K562 (cell line): ENCODE measurements at regions not wholly inside any gene's neighbourhood (a gene's known extent, or its start where the extent isn't known, plus 50 kb on each side); places are given as distances from the start of the nearest gene placed in this dataset.

ENCODE experiments used
- ATAC-seq: fragments of 200-7000 bp; cut with Tn5 transposase; 3 replicates; pipeline ENCODE4 v1.9.1; 2020; ENCODE audit warnings: moderate library complexity
- BruUV-seq: library from RNA; stranded (reverse); fragments of 400-500 nt; replicated peaks from 2 replicates; lab custom pipeline; 2021; lab: Mats Ljungman, UMichigan
- CTCF ChIA-PET: fragments of 300-600 bp; formaldehyde crosslinking; extraction: SDS; loops from one replicate; lab custom pipeline; 2021; ENCODE audit warnings: low intra/inter-chr PET ratio; lab: Yijun Ruan, JAX
- POLR2A ChIA-PET: fragments of 300-600, 350-650 bp; sonication (Branson Sonifier 250); formaldehyde crosslinking; extraction: SDS; loops from one replicate; lab custom pipeline; 2021; ENCODE audit warnings: antibody characterized with exemption, inconsistent platforms; lab: Yijun Ruan, JAX
- DNase-seq, 4 experiments: peaks; one replicate each; pipeline versions ENCODE4 v3.0.0 to v3.0.0-alpha.2; 2011 to 2018; ENCODE audit warnings: low spot score in 3 of 4, mixed read lengths in 3 of 4; ENCODE audit errors: extremely low read depth in 1 of 4
- FAIRE-seq: peaks from 2 replicates; lab custom pipeline; 2011; peaks lifted over from hg19 to GRCh38; lab: Jason Lieb, UNC
- H2AFZ ChIP-seq: 2 replicates; pipeline ENCODE4 v1.6.0; 2011; ENCODE audit warnings: low read depth, low read length, control low read depth, inconsistent platforms
- H3K27ac ChIP-seq: fragments of 200-600 bp; 3 replicates; pipeline ENCODE4 v1.8.0; 2011; ENCODE audit warnings: low read depth, mild to moderate bottlenecking, control low read depth, inconsistent platforms, low read length, moderate library complexity, mixed read lengths; ENCODE audit errors: extremely low read depth
- H3K27me3 ChIP-seq, 2 experiments: fragments of 300-600 bp in 1 of 2; 2 replicates in 1 of 2; 3 replicates in 1 of 2; pipeline versions ENCODE4 v1.6.0 to v1.8.0; 2011; ENCODE audit warnings: inconsistent platforms in 2 of 2, low read length in 2 of 2, mild to moderate bottlenecking in 1 of 2, mixed read lengths in 1 of 2, moderate library complexity in 1 of 2; ENCODE audit not compliant: control insufficient read depth in 2 of 2, insufficient read depth in 2 of 2
- H3K36me3 ChIP-seq: fragments of 300-600 bp; 3 replicates; pipeline ENCODE4 v1.8.0; 2011; ENCODE audit warnings: mild to moderate bottlenecking, low read length, inconsistent platforms; ENCODE audit not compliant: control insufficient read depth, insufficient read depth
- H3K4me1 ChIP-seq, 2 experiments: fragments of 200-600 bp in 1 of 2; replicated peaks in 1 of 2; 2 replicates in 1 of 2; 3 replicates in 1 of 2; pipeline versions ENCODE4 v1.5.1 to v1.8.0; 2011; ENCODE audit warnings: inconsistent platforms in 2 of 2, low read length in 2 of 2, mild to moderate bottlenecking in 1 of 2, mixed read lengths in 1 of 2, moderate library complexity in 1 of 2; ENCODE audit not compliant: control insufficient read depth in 2 of 2, insufficient read depth in 2 of 2
- H3K4me2 ChIP-seq: 2 replicates; pipeline ENCODE4 v1.6.1; 2011; ENCODE audit warnings: low read length, control low read depth, inconsistent platforms, mixed read lengths; ENCODE audit not compliant: insufficient read depth
- H3K4me3 ChIP-seq: fragments of 200-600 bp; sonication (generic), shearing (Covaris generic); 2 replicates; pipeline ENCODE4 v1.5.1; 2016; ENCODE audit warnings: control low read depth, inconsistent platforms
- H3K79me2 ChIP-seq: fragments of 200-600 bp; 3 replicates; pipeline ENCODE4 v1.8.0; 2011; ENCODE audit warnings: low read length, inconsistent platforms; ENCODE audit not compliant: control insufficient read depth, insufficient read depth
- H3K9ac ChIP-seq, 2 experiments: 2 replicates each; pipeline versions ENCODE4 v1.6.0 to v1.6.1; 2011; ENCODE audit warnings: low read depth in 2 of 2, low read length in 2 of 2, control low read depth in 1 of 2, inconsistent platforms in 1 of 2, mild to moderate bottlenecking in 1 of 2, mixed read lengths in 1 of 2; ENCODE audit not compliant: insufficient read depth in 1 of 2
- H3K9me1 ChIP-seq: one replicate; pipeline ENCODE4 v1.6.0; 2011; ENCODE audit warnings: inconsistent platforms, mild to moderate bottlenecking, low read length, moderate library complexity; ENCODE audit not compliant: control insufficient read depth, insufficient read depth
- H3K9me3 ChIP-seq: replicated peaks from 2 replicates; pipeline ENCODE4 v1.5.1; 2011; ENCODE audit warnings: low read depth, low read length, inconsistent platforms; ENCODE audit not compliant: control insufficient read depth, insufficient read depth
- H4K20me1 ChIP-seq: replicated peaks from 2 replicates; pipeline ENCODE4 v1.6.1; 2011; ENCODE audit warnings: low read length, inconsistent platforms, mixed read lengths; ENCODE audit not compliant: control insufficient read depth, insufficient read depth
- ARID2 ChIP-seq: fragments of 450-650 bp; IDR thresholded peaks from 2 replicates; pipeline ENCODE4 v1.6.1; 2017; ENCODE audit warnings: antibody characterized with exemption, mild to moderate bottlenecking
- ATF1 ChIP-seq, 2 experiments: fragments of 450-650 bp in 1 of 2; IDR thresholded peaks; 2 replicates each; pipeline ENCODE4 v1.6.1; 2016; ENCODE audit warnings: missing compliant biosample characterization in 1 of 2, missing genetic modification characterization in 1 of 2
- ATF2 ChIP-seq: sonication (generic); formaldehyde crosslinking; IDR thresholded peaks from 2 replicates; pipeline ENCODE4 v1.8.1; 2022; ENCODE audit warnings: missing genetic modification reagents
- CEBPG ChIP-seq, 3 experiments: fragments of 200-800 bp in 1 of 3; sonication (Bioruptor generic) in 1 of 3; sonication (generic) in 1 of 3; formaldehyde crosslinking in 1 of 3; IDR thresholded peaks in 2 of 3; conservative IDR thresholded peaks in 1 of 3; 2 replicates each; pipeline versions ENCODE4 v1.6.1 to v1.8.0; 2016 to 2022; ENCODE audit warnings: missing compliant biosample characterization in 2 of 3, missing genetic modification characterization in 2 of 3, mild to moderate bottlenecking in 1 of 3, missing genetic modification reagents in 1 of 3
- EHMT2 ChIP-seq: fragments of 450-650 bp; IDR thresholded peaks from 2 replicates; pipeline ENCODE4 v1.6.1; 2018; ENCODE audit warnings: antibody characterized with exemption
- ETV1 ChIP-seq: fragments of 450-650 bp; conservative IDR thresholded peaks from 2 replicates; pipeline ENCODE4 v1.6.1; 2016; ENCODE audit warnings: missing genetic modification characterization, control low read depth, low read depth, missing compliant biosample characterization
- GTF2B ChIP-seq: IDR thresholded peaks from 2 replicates; pipeline ENCODE4 v1.6.1; 2011; ENCODE audit not compliant: insufficient read length; ENCODE audit errors: extremely low read depth
- HDAC1 ChIP-seq, 2 experiments: fragments of 450-650 bp; IDR thresholded peaks; 2 replicates each; pipeline ENCODE4 v1.6.1; 2016 to 2017; ENCODE audit warnings: inconsistent platforms in 1 of 2, mild to moderate bottlenecking in 1 of 2, moderate library complexity in 1 of 2
- IRF1 ChIP-seq: sonication (generic); formaldehyde crosslinking; IDR thresholded peaks from 2 replicates; pipeline ENCODE4 v1.8.0; 2022; ENCODE audit warnings: missing genetic modification reagents, mild to moderate bottlenecking, borderline replicate concordance
- MCM3 ChIP-seq: fragments of 450-650 bp; IDR thresholded peaks from 2 replicates; pipeline ENCODE4 v1.6.1; 2016
- OTX1 ChIP-seq: fragments of 450-650 bp; formaldehyde crosslinking; IDR thresholded peaks from 2 replicates; pipeline ENCODE4 v1.4.0; 2022; ENCODE audit warnings: mild to moderate bottlenecking
- RFX7 ChIP-seq: fragments of 250-450 bp; sonication (Bioruptor Pico); IDR thresholded peaks from 2 replicates; pipeline ENCODE4 v1.5.1; 2021; ENCODE audit warnings: mild to moderate bottlenecking
- TCF7 ChIP-seq: sonication (generic); IDR thresholded peaks from 2 replicates; pipeline ENCODE4 v1.6.1; 2016; ENCODE audit warnings: antibody characterized with exemption, borderline replicate concordance
- ZFP30 ChIP-seq: fragments of 250-450 bp; sonication (Bioruptor Pico); IDR thresholded peaks from 2 replicates; pipeline ENCODE4 v1.8.0; 2022; ENCODE audit warnings: moderate library complexity, mild to moderate bottlenecking, inconsistent platforms, borderline replicate concordance
- ZNF212 ChIP-seq: fragments of 450-650 bp; formaldehyde crosslinking; IDR thresholded peaks from 2 replicates; pipeline ENCODE4 v1.4.0; 2020; ENCODE audit warnings: mild to moderate bottlenecking
- ZNF23 ChIP-seq: fragments of 250-450 bp; sonication (Bioruptor Pico); IDR thresholded peaks from 2 replicates; pipeline ENCODE4 v1.4.0; 2020; ENCODE audit warnings: mild to moderate bottlenecking
- ZNF282 ChIP-seq: sonication (generic); formaldehyde crosslinking; IDR thresholded peaks from 2 replicates; pipeline ENCODE4 v1.8.1; 2023; ENCODE audit warnings: missing genetic modification reagents
- in situ Hi-C: fragments of 300-500 bp; cut with MboI; formaldehyde crosslinking; loops from 4 replicates; pipeline ENCODE4 v1.15.0; 2018; ENCODE audit warnings: inconsistent platforms, mixed read lengths
- intact Hi-C: fragments of 100-400 bp; cut with micrococcal nuclease; formaldehyde crosslinking; loops from 2 replicates; pipeline ENCODE4 v1.14.2; 2022
- TF ChIP-seq, protein P1 (sequence below): sonication (generic); formaldehyde crosslinking; IDR thresholded peaks from 2 replicates; pipeline ENCODE4 v1.8.0; 2022; ENCODE audit warnings: mild to moderate bottlenecking, missing genetic modification reagents

DNA sequence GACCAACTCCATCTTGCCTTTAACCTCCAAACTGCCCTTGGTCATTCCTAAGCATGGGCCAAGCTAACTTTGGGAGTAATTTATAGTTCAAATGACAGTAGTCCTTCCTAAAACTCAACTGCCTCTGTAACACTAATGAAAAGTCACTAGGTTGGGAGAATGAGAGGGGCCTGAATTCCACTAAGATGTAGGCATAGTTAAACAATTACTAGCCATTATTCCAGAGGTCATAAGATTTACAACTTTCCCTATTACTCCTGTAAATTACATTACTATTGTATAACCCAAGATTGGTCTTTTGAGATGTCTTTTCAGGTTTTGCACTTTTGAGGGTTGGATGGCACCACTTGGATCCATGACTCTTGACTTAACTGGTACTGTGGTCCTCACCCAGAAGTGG lies 94.6 kb downstream of the SPP2 start:
- no peak for ATAC-seq
- no peaks in the 10 kb centered on the region for H3K4me1 ChIP-seq
- no peaks in the 10 kb centered on the region for H3K79me2 ChIP-seq
- H3K9me1 ChIP-seq, result no peaks in the 10 kb centered on the region
- H3K9ac ChIP-seq, result no peak overlapping the region
- no peak overlapping the region for H3K4me3 ChIP-seq
- ChIA-PET POLR2A (no interaction called here), CTCF (no interaction called here)
- in situ Hi-C loops, result no loop called here
- no peak for FAIRE-seq
- no peak overlapping the region for H3K4me2 ChIP-seq
- H3K27ac ChIP-seq, result no peak overlapping the region
- H3K36me3 ChIP-seq, result no peaks in the 10 kb centered on the region
- DNase-seq, result no peak
- no peaks in the 10 kb centered on the region for H3K27me3 ChIP-seq
- intact Hi-C loops, result no loop called here
- no peaks in the 10 kb centered on the region for H3K9me3 ChIP-seq
- H4K20me1 ChIP-seq, result no peaks in the 10 kb centered on the region
- H2AFZ ChIP-seq, result no peak overlapping the region
- no TSS peak for BruUV-seq
- TF ChIP-seq ATF2, result no peak
- TF ChIP-seq ARID2, result no peak
- no peak for TF ChIP-seq ZFP30 (CRISPR knock-in tag)
- no peak for TF ChIP-seq ZNF23 (CRISPR knock-in tag)
- no peak for TF ChIP-seq EHMT2
- no peak for TF ChIP-seq CEBPG (CRISPR knock-in tag; IDR thresholded peaks at IDR 0.05)
- TF ChIP-seq CEBPG (tag; conservative IDR thresholded peaks at IDR 0.05 in 1 of 2, IDR thresholded peaks at IDR 0.05 in 1 of 2), result no peak
- TF ChIP-seq MCM3, result no peak
- no peak for TF ChIP-seq IRF1 (CRISPR knock-in tag)
- TF ChIP-seq ZNF282 (CRISPR knock-in tag), result no peak
- no peak for TF ChIP-seq ETV1
- TF ChIP-seq TCF7, result no peak
- no peak for TF ChIP-seq HDAC1 (IDR thresholded peaks at IDR 0.05)
- TF ChIP-seq ZNF212 (CRISPR knock-in tag), result no peak
- no peak for TF ChIP-seq ATF1 (CRISPR knock-in tag; IDR thresholded peaks at IDR 0.05)
- no peak for TF ChIP-seq ATF1 (tag; IDR thresholded peaks at IDR 0.05)
- TF ChIP-seq, protein P1, sequence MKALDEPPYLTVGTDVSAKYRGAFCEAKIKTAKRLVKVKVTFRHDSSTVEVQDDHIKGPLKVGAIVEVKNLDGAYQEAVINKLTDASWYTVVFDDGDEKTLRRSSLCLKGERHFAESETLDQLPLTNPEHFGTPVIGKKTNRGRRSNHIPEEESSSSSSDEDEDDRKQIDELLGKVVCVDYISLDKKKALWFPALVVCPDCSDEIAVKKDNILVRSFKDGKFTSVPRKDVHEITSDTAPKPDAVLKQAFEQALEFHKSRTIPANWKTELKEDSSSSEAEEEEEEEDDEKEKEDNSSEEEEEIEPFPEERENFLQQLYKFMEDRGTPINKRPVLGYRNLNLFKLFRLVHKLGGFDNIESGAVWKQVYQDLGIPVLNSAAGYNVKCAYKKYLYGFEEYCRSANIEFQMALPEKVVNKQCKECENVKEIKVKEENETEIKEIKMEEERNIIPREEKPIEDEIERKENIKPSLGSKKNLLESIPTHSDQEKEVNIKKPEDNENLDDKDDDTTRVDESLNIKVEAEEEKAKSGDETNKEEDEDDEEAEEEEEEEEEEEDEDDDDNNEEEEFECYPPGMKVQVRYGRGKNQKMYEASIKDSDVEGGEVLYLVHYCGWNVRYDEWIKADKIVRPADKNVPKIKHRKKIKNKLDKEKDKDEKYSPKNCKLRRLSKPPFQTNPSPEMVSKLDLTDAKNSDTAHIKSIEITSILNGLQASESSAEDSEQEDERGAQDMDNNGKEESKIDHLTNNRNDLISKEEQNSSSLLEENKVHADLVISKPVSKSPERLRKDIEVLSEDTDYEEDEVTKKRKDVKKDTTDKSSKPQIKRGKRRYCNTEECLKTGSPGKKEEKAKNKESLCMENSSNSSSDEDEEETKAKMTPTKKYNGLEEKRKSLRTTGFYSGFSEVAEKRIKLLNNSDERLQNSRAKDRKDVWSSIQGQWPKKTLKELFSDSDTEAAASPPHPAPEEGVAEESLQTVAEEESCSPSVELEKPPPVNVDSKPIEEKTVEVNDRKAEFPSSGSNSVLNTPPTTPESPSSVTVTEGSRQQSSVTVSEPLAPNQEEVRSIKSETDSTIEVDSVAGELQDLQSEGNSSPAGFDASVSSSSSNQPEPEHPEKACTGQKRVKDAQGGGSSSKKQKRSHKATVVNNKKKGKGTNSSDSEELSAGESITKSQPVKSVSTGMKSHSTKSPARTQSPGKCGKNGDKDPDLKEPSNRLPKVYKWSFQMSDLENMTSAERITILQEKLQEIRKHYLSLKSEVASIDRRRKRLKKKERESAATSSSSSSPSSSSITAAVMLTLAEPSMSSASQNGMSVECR (CRISPR knock-in tag), result no peak
- TF ChIP-seq RFX7 (CRISPR knock-in tag), result no peak
- no peak for TF ChIP-seq GTF2B
- no peak for TF ChIP-seq OTX1 (CRISPR knock-in tag)
